MG63 (cell line): ENCODE measurements at regions not wholly inside any gene's neighbourhood (a gene's known extent, or its start where the extent isn't known, plus 50 kb on each side); places are given as distances from the start of the nearest gene placed in this dataset.
"Not testable (repeated sequence)": the region's sequence is repeated elsewhere in the genome, so short reads cannot be mapped to it uniquely, and the experiment has no call there.

Experiments used
- DNase-seq: peaks from one replicate; pipeline ENCODE4 v3.0.0-alpha.2; 2020
- H3K27me3 ChIP-seq: fragments of 250-450 bp; sonication (Bioruptor Pico); 2 replicates; pipeline ENCODE4 v1.5.1; 2020; ENCODE audit warnings: mild to moderate bottlenecking, moderate library complexity
- H3K36me3 ChIP-seq: fragments of 250-450 bp; sonication (Bioruptor Pico); 2 replicates; pipeline ENCODE4 v1.5.1; 2020; ENCODE audit warnings: mild to moderate bottlenecking, moderate library complexity
- H3K4me3 ChIP-seq: fragments of 250-450 bp; sonication (Bioruptor Pico); 2 replicates; pipeline ENCODE4 v1.5.1; 2020; ENCODE audit warnings: mild to moderate bottlenecking, moderate library complexity
- H3K9me3 ChIP-seq: fragments of 250-450 bp; sonication (Bioruptor Pico); 2 replicates; pipeline ENCODE4 v1.5.1; 2020; ENCODE audit warnings: mild to moderate bottlenecking, moderate library complexity

DNA sequence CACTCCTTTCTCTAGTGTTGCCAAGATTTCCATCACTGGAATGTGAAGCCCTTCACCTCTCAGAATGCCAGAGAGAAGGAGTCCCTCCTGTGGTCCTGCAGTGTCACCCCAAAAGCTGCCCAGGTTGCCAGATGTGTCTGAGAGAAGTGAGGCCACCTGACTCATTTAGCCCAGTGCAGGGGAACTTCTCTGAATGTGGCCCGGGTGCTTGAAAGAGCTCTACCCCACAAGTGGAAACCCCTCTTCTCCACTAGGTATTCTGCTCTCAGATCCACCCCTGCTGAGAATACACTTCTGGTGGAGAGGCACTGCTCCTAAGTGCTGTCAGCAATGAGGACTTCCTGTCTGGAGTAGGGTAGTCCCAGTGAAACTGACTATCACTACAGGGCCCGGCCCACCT lies 334.8 kb downstream of the ANAPC1 start:
- not testable (repeated sequence) for H3K4me3 ChIP-seq, H3K36me3 ChIP-seq, H3K9me3 ChIP-seq, H3K27me3 ChIP-seq, DNase-seq

DNA sequence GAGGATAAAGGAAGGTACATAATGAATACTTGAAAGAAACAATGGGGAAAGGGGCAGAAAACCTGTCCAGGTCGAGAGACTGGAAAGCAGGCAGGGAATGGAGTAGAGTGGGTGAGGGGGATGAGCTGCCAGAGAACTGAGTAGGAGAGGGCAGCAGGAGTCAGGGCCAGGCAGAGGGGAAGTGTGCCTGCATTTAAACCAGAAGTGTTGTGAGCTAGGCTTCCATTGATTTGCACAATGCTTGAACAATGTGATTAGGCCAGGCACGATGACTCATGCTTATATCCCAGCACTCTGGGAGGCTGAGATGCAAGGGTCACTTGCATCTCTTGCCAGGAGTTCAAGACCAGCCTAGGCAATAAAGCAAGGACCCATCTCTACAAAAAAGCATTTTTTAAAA lies 332.6 kb downstream of the ANAPC1 start:
- H3K27me3 ChIP-seq, DNase-seq: not testable (repeated sequence)

DNA sequence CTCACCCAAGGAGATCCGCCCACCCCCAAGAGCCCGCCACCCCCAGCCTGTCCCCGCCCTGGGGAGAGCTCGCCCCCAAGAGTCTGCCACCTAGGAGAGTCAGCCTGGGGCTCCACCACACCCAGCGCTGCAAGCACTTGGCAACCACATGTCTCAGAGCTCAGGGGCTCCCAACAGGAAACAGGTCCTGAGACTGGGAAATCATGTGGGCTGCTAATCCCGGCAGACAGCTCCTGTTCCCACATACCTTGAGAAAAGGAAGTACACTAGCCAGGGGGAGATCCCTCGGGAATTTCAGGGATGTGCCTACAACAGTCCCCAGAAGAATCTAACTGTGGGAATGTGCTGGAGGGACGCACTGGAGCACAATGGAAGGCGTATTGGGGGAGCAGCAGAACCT lies 331.4 kb downstream of the ANAPC1 start:
- H3K27me3 ChIP-seq, H3K36me3 ChIP-seq, H3K9me3 ChIP-seq, DNase-seq, H3K4me3 ChIP-seq: not testable (repeated sequence)

More for the DNA sequence above, 332.6 kb downstream of the ANAPC1 start:
- H3K4me3 ChIP-seq, H3K36me3 ChIP-seq, H3K9me3 ChIP-seq: not testable (repeated sequence)

DNA sequence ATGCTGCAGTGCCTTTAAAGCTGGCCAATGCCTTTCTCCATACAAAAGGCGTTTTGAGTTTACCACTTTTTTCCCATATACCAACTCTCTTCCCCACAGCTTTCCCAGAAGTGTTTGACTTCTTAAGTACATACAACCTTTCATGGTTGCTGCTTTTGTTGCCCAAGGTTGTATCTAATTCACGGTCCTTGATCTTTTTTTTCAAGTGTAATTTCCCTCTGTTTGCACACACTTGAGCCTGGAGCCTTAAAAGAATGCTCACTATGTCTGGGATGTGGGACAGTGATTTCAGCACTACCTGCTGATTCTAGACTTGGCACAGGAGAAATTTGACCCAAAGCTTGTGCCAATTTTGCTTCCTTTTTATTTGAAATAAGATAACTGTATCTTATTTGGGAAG lies 324.7 kb downstream of the ANAPC1 start:
- not testable (repeated sequence) for H3K9me3 ChIP-seq, H3K4me3 ChIP-seq, DNase-seq, H3K27me3 ChIP-seq, H3K36me3 ChIP-seq

DNA sequence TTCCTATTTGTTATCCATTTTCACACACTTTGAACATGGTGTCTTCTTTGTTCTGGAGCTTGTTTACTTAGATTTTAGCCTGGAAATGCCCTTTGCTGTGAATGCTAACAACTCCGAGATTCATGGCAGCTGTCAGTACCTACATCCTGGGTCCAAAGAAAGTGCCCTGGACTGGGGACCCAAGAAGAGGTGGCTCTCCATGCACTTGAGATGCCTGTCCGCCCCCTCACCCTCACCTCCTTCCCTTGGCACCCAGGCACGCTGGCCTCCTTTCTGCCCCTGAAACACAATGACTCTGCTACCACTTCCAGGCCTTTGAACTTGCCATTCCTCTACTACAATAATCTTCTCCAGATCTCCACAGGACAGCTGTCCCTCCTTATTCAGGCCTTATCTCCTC lies 324.2 kb downstream of the ANAPC1 start:
- not testable (repeated sequence) for H3K9me3 ChIP-seq, H3K36me3 ChIP-seq, DNase-seq, H3K4me3 ChIP-seq, H3K27me3 ChIP-seq

DNA sequence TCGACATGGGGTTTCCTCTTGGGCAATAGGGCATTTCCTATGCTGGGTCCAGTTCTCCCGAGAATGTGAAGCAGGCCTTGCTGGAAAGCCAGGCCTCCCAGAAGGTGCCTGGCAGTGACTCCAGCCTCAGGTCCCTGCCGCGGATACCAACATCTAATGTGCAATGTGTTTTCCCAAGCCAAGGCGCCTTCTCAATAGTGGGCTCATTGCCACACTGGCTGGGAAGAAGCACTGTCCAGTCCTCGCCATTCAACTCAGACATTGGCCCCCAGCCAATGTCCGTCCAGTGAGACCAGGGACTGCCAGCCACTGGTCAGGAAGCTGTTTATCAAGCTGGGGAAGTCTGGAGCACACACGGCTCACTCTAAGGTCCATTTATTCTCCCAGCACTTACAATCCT lies 317.9 kb downstream of the ANAPC1 start:
- H3K27me3 ChIP-seq, H3K36me3 ChIP-seq, H3K4me3 ChIP-seq, H3K9me3 ChIP-seq, DNase-seq: not testable (repeated sequence)

DNA sequence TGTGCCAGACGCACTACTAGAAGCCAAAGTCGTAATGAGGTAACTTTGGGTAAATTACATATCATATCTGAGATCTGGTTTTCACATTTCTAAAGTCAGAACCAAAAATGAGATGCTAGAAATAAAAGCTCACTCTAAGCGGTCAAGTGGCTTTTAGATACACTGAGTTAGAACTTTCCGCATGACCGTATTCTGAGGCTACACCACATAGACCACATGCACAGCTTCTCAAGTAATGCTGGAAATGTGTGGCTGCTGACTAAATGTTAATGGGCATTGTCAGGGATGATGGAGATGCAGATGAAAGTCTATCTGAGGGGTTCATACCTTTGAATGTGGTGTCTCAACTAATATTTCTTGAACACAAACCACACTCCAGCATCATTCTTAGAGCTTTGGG lies 316.8 kb downstream of the ANAPC1 start:
- not testable (repeated sequence) for H3K4me3 ChIP-seq

DNA sequence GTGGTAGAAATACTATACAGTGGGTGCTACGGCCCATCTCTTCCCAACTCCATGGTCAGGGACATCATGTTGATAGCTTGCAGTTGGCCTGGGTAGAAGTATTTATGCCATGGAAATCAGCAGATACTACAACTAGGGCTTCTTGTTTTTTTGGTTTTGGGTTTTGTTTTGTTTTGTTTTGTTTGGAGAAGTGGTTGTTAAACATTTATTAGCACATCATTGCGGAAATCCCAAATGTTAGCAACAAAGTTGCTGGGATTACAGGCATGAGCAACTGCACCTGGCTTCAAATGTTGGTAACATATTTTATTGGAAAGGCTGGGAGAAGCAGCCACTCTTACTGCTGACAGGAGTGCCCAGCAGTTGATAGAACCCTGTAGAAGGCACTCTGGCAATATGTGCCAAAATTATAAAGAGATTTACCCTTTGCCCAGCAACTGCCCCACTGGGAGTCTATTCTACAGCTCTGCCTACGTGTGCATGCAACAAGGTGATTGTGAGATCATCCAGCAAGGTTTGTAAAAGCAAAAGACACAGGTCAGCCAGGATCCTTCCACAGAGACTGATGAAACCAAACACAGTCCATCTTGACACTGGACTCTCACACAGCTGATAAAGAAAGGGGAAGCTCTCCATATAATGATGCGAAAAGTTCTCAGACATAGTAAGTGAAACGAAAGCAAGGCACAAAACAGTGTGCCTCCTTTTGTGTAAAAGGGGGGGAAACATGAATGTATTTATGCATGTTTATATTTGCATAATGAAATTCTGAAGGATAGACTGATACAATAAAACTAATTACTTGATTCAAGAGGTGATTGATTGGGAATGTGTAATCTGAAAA lies 314.4 kb downstream of the ANAPC1 start:
- not testable (repeated sequence) for H3K9me3 ChIP-seq, H3K36me3 ChIP-seq, H3K27me3 ChIP-seq, DNase-seq, H3K4me3 ChIP-seq

More for the DNA sequence above, 316.8 kb downstream of the ANAPC1 start:
- H3K9me3 ChIP-seq, H3K36me3 ChIP-seq, DNase-seq, H3K27me3 ChIP-seq: not testable (repeated sequence)

DNA sequence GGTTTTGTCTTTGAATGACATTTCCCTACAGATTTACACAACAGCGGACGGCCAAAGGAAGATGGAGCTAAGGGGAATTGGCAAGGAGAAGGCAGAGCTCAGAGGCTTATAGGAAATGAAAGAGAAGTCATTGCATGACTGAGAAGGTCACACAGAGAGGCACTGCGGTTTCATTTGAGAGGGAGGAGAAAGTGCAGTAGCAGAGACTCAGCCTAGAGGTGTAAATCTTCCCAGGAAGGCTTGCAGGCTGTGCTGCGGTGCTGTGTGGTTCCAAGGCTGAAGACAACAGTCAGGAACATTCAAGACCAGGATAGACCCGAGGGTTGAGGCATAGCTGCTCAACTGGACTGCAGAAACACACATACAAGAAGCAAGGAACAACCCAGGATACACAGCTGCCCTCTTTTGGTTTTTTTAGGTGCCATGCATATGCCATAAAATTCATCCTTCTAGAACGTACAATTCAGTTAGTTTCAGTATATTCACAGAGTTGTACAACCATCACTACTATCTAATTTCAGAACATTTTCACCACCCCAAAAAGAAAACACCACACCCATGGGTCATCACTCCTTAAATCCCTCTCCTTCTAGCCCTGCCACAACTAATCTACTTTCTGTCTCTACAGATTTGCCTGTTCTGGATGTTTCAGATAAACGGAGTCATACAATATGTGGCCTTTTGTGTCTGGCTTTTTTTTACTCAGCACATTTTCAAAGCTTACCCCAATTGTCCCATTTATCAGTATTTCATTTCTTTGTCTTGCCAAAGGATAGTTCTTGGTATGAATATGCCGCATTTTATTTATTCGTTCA lies 313.5 kb downstream of the ANAPC1 start:
- not testable (repeated sequence) for H3K4me3 ChIP-seq, H3K36me3 ChIP-seq, DNase-seq, H3K27me3 ChIP-seq, H3K9me3 ChIP-seq

DNA sequence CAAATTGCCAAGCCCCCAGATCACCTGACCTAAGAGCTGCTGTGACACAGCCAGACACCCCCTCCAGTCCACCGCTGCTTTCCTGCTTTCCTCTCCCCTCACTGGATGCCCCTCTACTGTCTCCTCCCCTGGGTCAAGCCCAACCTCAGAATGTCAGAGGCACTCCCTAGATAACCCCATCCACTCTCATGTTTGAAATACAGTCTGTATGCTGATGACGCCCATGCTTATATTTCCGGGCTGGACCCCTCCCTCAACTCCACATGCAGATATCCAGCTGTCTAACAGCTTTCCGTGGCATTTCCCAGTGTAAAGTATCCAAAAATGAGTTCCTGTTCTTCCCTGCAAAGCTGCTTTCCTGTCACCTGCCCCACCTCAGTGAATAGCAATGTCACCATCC lies 309.2 kb downstream of the ANAPC1 start:
- H3K9me3 ChIP-seq, DNase-seq, H3K27me3 ChIP-seq, H3K36me3 ChIP-seq, H3K4me3 ChIP-seq: not testable (repeated sequence)

DNA sequence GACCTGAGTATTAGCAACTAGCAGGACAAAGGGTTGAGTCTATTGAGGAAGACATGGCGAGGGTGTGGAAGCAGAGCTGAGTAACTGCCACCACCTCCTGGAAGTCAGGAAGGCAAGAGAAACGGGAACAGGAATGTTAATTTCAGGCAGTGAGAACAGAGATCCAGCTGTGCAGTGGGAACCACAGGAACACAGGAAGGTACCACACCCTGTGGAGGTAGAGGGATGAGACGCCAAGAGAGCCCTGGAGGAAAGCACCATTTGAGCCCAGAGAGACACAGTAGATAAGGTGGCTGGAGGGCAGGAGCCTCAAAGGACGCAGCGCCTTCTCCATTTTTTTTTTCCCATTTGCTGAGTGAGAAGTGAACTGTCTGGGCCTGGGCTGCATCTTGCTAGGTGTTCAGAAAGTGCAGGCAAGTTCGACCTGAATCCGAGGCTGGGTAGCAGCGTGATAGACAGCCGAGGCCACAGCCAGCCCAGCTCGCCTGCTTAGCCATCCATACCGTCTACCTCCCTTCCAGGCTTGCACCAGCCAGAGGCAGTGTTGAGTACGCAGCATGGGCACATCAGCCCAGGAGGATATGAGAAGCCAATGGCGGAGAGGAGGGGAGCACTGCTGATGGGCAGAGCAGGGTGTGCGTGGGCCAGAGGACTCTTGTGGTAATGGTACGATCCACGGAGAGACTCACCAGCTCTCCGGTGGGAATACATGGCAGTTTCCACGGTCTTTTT lies 306.7 kb downstream of the ANAPC1 start:
- H3K4me3 ChIP-seq, H3K9me3 ChIP-seq, H3K36me3 ChIP-seq, DNase-seq, H3K27me3 ChIP-seq: not testable (repeated sequence)

DNA sequence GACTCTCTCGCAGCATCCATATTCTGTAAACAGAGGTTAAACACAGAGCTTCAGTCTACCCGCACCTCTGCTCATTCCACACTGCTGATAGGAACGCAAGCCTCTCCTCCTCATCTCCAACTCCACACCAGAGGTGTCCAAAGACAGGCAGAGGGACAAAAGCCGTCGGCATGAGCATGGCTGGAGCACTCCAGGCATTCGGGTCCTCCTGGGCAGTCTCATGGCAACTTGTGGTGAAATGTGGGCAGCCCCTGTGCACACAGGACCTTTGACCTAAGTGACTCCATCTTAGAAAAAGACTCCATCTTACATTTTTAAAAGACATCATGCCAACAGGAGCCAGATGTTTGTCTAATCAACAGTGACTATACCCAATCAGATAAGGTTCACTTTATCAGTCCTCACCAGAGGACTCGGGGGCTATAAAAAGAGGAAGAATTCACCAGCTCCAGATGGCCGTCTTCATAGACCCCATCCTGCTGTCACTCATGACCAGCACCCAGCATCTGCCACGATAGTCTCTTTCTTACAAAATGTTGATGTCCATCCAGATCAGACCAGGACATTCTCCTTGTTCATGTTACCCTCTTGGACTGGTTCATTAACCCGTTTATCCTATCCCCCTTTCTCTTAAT lies 304.4 kb downstream of the ANAPC1 start:
- H3K9me3 ChIP-seq, H3K27me3 ChIP-seq, H3K4me3 ChIP-seq, DNase-seq, H3K36me3 ChIP-seq: not testable (repeated sequence)

DNA sequence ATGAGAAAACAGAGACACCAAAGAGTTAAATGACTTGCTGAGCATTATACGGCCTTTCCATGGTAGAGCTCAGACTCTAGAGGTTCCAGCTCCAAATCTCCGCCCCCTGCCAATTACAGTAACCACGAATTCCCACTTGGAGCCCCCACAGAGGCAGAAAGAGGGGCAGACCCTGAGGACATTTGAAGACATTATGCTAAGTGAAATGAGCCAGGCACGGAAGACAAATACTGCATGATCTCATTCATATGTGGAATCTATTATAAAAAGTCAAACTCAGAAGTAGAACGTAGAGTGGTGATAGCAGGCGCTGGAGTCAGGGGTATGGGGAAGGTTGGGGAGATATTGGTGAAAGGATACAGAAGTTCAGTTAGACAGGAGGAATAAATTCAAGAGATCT lies 303.4 kb downstream of the ANAPC1 start:
- H3K9me3 ChIP-seq, DNase-seq, H3K27me3 ChIP-seq, H3K4me3 ChIP-seq, H3K36me3 ChIP-seq: not testable (repeated sequence)

DNA sequence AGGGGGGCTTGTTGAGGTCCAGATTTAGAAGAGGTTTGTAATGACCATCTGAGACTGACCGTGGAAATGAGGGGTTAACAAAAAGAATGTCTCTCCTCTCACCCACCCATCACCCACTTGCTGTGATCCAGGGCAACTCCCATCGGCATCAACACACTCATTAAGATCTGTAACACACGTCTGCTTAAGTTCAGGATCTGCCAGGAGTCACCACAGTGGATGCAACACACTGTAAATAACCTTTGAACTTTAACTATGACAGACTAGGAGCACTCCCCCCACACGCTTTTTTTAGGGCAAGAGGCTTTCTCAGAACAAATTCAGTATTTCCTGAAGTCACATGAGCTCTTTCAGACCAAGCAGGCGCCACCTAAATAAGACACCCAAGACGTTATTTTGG lies 301.9 kb downstream of the ANAPC1 start:
- not testable (repeated sequence) for DNase-seq

DNA sequence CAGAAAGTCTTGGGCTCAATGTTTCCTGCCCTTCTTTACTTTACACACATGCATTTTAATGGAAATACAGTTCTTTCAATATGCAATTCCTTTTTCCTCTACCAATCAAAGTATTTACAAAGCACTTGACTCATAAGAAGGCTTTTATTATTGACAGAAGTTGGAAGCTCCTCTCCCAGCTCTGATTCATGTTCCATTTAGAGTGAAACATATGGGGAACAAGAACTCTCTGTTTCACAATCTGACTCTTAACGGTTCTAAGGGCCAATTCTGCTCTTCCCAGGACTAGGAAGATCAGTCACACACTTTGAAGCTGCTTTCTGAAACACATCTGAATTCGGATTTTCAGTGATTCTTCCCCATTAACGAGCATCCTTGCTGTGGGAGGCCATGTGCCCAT lies 300.5 kb downstream of the ANAPC1 start:
- H3K27me3 ChIP-seq, H3K4me3 ChIP-seq, DNase-seq, H3K9me3 ChIP-seq, H3K36me3 ChIP-seq: not testable (repeated sequence)

More for the DNA sequence above, 301.9 kb downstream of the ANAPC1 start:
- H3K27me3 ChIP-seq, H3K4me3 ChIP-seq, H3K36me3 ChIP-seq, H3K9me3 ChIP-seq: not testable (repeated sequence)

DNA sequence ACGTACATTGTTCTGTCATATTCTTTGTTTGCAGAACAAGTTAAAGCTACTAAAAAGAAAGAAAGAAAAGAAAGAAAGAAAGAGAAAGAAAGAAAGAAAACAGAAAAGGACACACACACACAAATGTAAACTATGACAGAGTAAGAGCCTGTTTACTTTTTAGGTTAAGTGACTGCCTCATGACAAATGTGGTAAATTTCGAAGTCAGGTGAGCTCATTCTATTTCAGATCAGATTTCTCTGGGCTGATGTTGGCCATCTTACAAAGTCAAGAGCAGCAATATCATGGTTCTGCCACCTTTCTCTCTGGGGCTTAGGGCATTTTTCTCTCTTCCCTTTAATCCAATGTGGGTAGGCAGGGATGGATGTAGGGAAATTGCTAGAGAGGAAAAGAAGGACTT lies 299.5 kb downstream of the ANAPC1 start:
- H3K36me3 ChIP-seq, H3K9me3 ChIP-seq, H3K4me3 ChIP-seq, H3K27me3 ChIP-seq, DNase-seq: not testable (repeated sequence)

DNA sequence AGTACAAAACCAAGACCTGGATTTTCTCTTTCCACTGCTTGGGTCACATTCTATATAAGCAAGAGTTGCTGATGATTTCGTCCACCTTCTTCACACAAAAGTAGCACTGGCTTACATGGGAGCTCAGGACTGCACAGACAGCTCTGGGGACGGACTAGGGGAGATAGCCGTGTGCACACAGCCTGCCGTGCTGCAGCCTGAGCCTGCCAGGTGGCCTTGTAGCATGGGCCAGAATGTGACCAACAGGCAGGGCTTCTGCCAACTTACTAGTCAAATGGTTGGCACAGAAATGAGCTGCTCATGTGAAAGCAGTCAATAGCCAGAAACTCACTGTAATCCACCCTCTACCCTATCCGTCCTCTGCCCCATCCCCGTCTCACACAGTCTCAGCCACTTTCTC lies 299.0 kb downstream of the ANAPC1 start:
- H3K36me3 ChIP-seq, DNase-seq, H3K27me3 ChIP-seq, H3K4me3 ChIP-seq, H3K9me3 ChIP-seq: not testable (repeated sequence)
